H9 (cell line): ENCODE measurements at regions not wholly inside any gene's neighbourhood (a gene's known extent, or its start where the extent isn't known, plus 50 kb on each side); places are given as distances from the start of the nearest gene placed in this dataset.

Source experiments
- DNase-seq: peaks from one replicate; pipeline ENCODE4 v3.0.0-alpha.2; 2017
- H2AFZ ChIP-seq: one replicate; pipeline ENCODE4 v1.6.1; 2013; ENCODE audit warnings: mild to moderate bottlenecking, low read length, control low read depth, moderate library complexity
- H2AK5ac ChIP-seq: 2 replicates; pipeline ENCODE4 v1.6.1; 2013; ENCODE audit warnings: low read length, control low read depth, mixed read lengths; ENCODE audit not compliant: insufficient read length
- H2BK120ac ChIP-seq: one replicate; pipeline ENCODE4 v1.6.1; 2013; ENCODE audit warnings: low read depth, mild to moderate bottlenecking, low read length, control low read depth, inconsistent platforms; ENCODE audit not compliant: poor library complexity, severe bottlenecking
- H2BK12ac ChIP-seq: 2 replicates; pipeline ENCODE4 v1.6.1; 2013; ENCODE audit warnings: low read length, control low read depth, mixed read lengths, low read depth; ENCODE audit not compliant: insufficient read length
- H2BK15ac ChIP-seq: 2 replicates; pipeline ENCODE4 v1.6.1; 2013; ENCODE audit warnings: low read depth, low read length, control low read depth
- H2BK20ac ChIP-seq: one replicate; pipeline ENCODE4 v1.6.1; 2013; ENCODE audit warnings: low read depth, mild to moderate bottlenecking, low read length, control low read depth, inconsistent platforms; ENCODE audit not compliant: poor library complexity, severe bottlenecking
- H2BK5ac ChIP-seq: 2 replicates; pipeline ENCODE4 v1.6.1; 2013; ENCODE audit warnings: low read length, control low read depth, mixed read lengths; ENCODE audit not compliant: insufficient read length
- H3K14ac ChIP-seq: 2 replicates; pipeline ENCODE4 v1.6.1; 2013; ENCODE audit warnings: low read length, control low read depth; ENCODE audit not compliant: insufficient read depth
- H3K18ac ChIP-seq: 2 replicates; pipeline ENCODE4 v1.6.1; 2013; ENCODE audit warnings: low read depth, mild to moderate bottlenecking, mixed read lengths, low read length, control low read depth; ENCODE audit not compliant: insufficient read length
- H3K23ac ChIP-seq: 2 replicates; pipeline ENCODE4 v1.6.1; 2013; ENCODE audit warnings: low read length, control low read depth, mixed read lengths, low read depth; ENCODE audit not compliant: insufficient read length
- H3K23me2 ChIP-seq: 2 replicates; pipeline ENCODE4 v1.6.1; 2013; ENCODE audit warnings: low read depth, mild to moderate bottlenecking, mixed read lengths, low read length, control low read depth; ENCODE audit not compliant: insufficient read length, poor library complexity, severe bottlenecking
- H3K27ac ChIP-seq: 2 replicates; pipeline ENCODE4 v1.5.1; 2013; ENCODE audit warnings: low read length, control low read depth, mixed read lengths, low read depth; ENCODE audit not compliant: insufficient read length
- H3K27me3 ChIP-seq: 2 replicates; pipeline ENCODE4 v1.6.1; 2013; ENCODE audit warnings: low read length, control low read depth, inconsistent platforms; ENCODE audit not compliant: insufficient read depth
- H3K4ac ChIP-seq: 2 replicates; pipeline ENCODE4 v1.6.1; 2013; ENCODE audit warnings: low read depth, mild to moderate bottlenecking, control low read depth, inconsistent platforms, low read length, moderate library complexity
- H3K4me1 ChIP-seq: 2 replicates; pipeline ENCODE4 v1.6.1; 2013; ENCODE audit warnings: low read length, control low read depth, inconsistent platforms; ENCODE audit not compliant: insufficient read depth
- H3K4me2 ChIP-seq: 2 replicates; pipeline ENCODE4 v1.6.1; 2013; ENCODE audit warnings: low read length, control low read depth, mixed read lengths; ENCODE audit not compliant: insufficient read length, insufficient read depth
- H3K56ac ChIP-seq: 2 replicates; pipeline ENCODE4 v1.6.1; 2013; ENCODE audit warnings: low read depth, mild to moderate bottlenecking, mixed read lengths, low read length, control low read depth; ENCODE audit not compliant: insufficient read length
- H3K79me1 ChIP-seq: 2 replicates; pipeline ENCODE4 v1.6.1; 2013; ENCODE audit warnings: low read depth, mild to moderate bottlenecking, moderate library complexity, low read length, control low read depth, inconsistent platforms; ENCODE audit not compliant: insufficient read depth, poor library complexity, severe bottlenecking
- H3K79me2 ChIP-seq: 2 replicates; pipeline ENCODE4 v1.6.1; 2013; ENCODE audit warnings: low read length, control low read depth, inconsistent platforms; ENCODE audit not compliant: insufficient read depth
- H3K9ac ChIP-seq: 2 replicates; pipeline ENCODE4 v1.6.1; 2013; ENCODE audit warnings: low read length, control low read depth, mixed read lengths; ENCODE audit not compliant: insufficient read length; ENCODE audit errors: extremely low read depth
- H3K9me3 ChIP-seq: one replicate; pipeline ENCODE4 v1.6.1; 2013; ENCODE audit warnings: low read depth, low read length, inconsistent platforms; ENCODE audit not compliant: control insufficient read depth
- H3T11ph ChIP-seq: one replicate; pipeline ENCODE4 v1.6.1; 2013; ENCODE audit warnings: mild to moderate bottlenecking, low read length, control low read depth, inconsistent platforms
- H4K20me1 ChIP-seq: one replicate; pipeline ENCODE4 v1.6.1; 2013; ENCODE audit not compliant: control insufficient read depth, insufficient read length, insufficient read depth
- H4K5ac ChIP-seq: 2 replicates; pipeline ENCODE4 v1.6.1; 2013; ENCODE audit warnings: low read depth, mild to moderate bottlenecking, mixed read lengths, low read length, control low read depth; ENCODE audit not compliant: insufficient read length
- H4K8ac ChIP-seq: replicated peaks from 2 replicates; pipeline ENCODE4 v1.6.1; 2013; ENCODE audit warnings: low read length, control low read depth, mixed read lengths, low read depth; ENCODE audit not compliant: insufficient read length
- H4K91ac ChIP-seq: 2 replicates; pipeline ENCODE4 v1.6.1; 2013; ENCODE audit warnings: low read depth, mild to moderate bottlenecking, moderate library complexity, mixed read lengths, low read length, control low read depth; ENCODE audit not compliant: insufficient read length
- H3K27ac Mint-ChIP-seq, 3 experiments: 2 replicates in 2 of 3; 3 replicates in 1 of 3; pipeline ENCODE4 v1.8.0; 2020 to 2021; ENCODE audit warnings: mixed read lengths in 3 of 3, mild to moderate bottlenecking in 1 of 3, moderate library complexity in 1 of 3
- H3K27me3 Mint-ChIP-seq: 2 replicates; pipeline ENCODE4 v1.8.0; 2021; ENCODE audit warnings: low read depth, mild to moderate bottlenecking, moderate library complexity, mixed read lengths
- H3K36me3 Mint-ChIP-seq, 3 experiments: 2 replicates in 2 of 3; 3 replicates in 1 of 3; pipeline ENCODE4 v1.8.0; 2020 to 2021; ENCODE audit warnings: low read depth in 3 of 3, mixed read lengths in 3 of 3; ENCODE audit not compliant: insufficient read depth in 1 of 3
- H3K4me1 Mint-ChIP-seq, 2 experiments: 2 replicates each; pipeline ENCODE4 v1.8.0; 2020; ENCODE audit warnings: mixed read lengths in 2 of 2
- H3K4me3 Mint-ChIP-seq, 2 experiments: 2 replicates in 1 of 2; 3 replicates in 1 of 2; pipeline ENCODE4 v1.8.0; 2020 to 2021; ENCODE audit warnings: mild to moderate bottlenecking in 2 of 2, mixed read lengths in 2 of 2, moderate library complexity in 1 of 2
- H3K9me3 Mint-ChIP-seq, 2 experiments: 2 replicates in 1 of 2; 3 replicates in 1 of 2; pipeline ENCODE4 v1.8.0; 2020; ENCODE audit warnings: mild to moderate bottlenecking in 2 of 2, mixed read lengths in 2 of 2, moderate library complexity in 1 of 2
- CTCF ChIP-seq: fragments of 200-600 bp; sonication (generic); conservative IDR thresholded peaks from 3 replicates; pipeline ENCODE4 v1.8.0; 2021; ENCODE audit warnings: antibody characterized with exemption, mild to moderate bottlenecking

GRCh38 chr7:69285854-69286253, 312.4 kb upstream of the AUTS2 start:
- no peak overlapping the region for H3K14ac ChIP-seq
- H2BK120ac ChIP-seq, result no peak overlapping the region
- H3K4me1 ChIP-seq, result no peaks in the 10 kb centered on the region
- H2AK5ac ChIP-seq, result no peak overlapping the region
- DNase-seq, result no peak
- H2BK5ac ChIP-seq, result no peak overlapping the region
- Mint-ChIP-seq H3K27me3 (peaks cover 23% of the 10 kb centered on the region), H3K9me3 (peaks cover 10 to 14% of the 10 kb centered on the region in 2 experiments), H3K36me3 (peaks cover 2 to 10% (median 2%) of the 10 kb centered on the region in 3 experiments; a peak in 6 of 7 replicates), H3K4me1 (peaks cover 4% of the 10 kb centered on the region in 2 experiments), H3K4me3 (no peak overlapping the region), H3K27ac (no peak overlapping the region)
- no peak overlapping the region for H4K8ac ChIP-seq
- no peaks in the 10 kb centered on the region for H3K23me2 ChIP-seq
- H3K4me2 ChIP-seq, result no peak overlapping the region
- no peak overlapping the region for H4K91ac ChIP-seq
- no peak overlapping the region for H2BK12ac ChIP-seq
- no peak overlapping the region for H3T11ph ChIP-seq
- H3K9me3 ChIP-seq, result no peaks in the 10 kb centered on the region
- no peak for TF ChIP-seq CTCF
- H3K9ac ChIP-seq, result no peak overlapping the region
- H4K5ac ChIP-seq, result no peak overlapping the region
- no peak overlapping the region for H2BK15ac ChIP-seq
- no peak overlapping the region for H2BK20ac ChIP-seq
- H3K27ac ChIP-seq, result no peak overlapping the region
- no peak overlapping the region for H2AFZ ChIP-seq
- H3K23ac ChIP-seq, result no peak overlapping the region
- H3K4ac ChIP-seq, result no peak overlapping the region
- H3K56ac ChIP-seq, result no peak overlapping the region
- no peaks in the 10 kb centered on the region for H3K79me2 ChIP-seq
- H3K79me1 ChIP-seq, result no peaks in the 10 kb centered on the region
- H3K27me3 ChIP-seq, result no peaks in the 10 kb centered on the region
- no peaks in the 10 kb centered on the region for H4K20me1 ChIP-seq
- no peak overlapping the region for H3K18ac ChIP-seq
